ENCODE measurements at regions not wholly inside any gene's neighbourhood (a gene's known extent, or its start where the extent isn't known, plus 50 kb on each side); places are given as distances from the start of the nearest gene placed in this dataset.

GRCh38 chr5:20470997-20471396, 483.0 kb upstream of the CDH18 start:
- ATAC-seq (ENCODE audit: poor library complexity) (no peak), DNase-seq (no peak)
- intact Hi-C loops (cut with DNase I): no loop called here

- no peak for DNase-seq
- ATAC-seq (ENCODE audit: poor library complexity): no peak
- intact Hi-C loops (cut with DNase I): no loop called here
Observed at GRCh38 chr5:20469792-20470191, 481.8 kb upstream of the CDH18 start.

GRCh38 chr5:20469390-20469789, 481.4 kb upstream of the CDH18 start:
- intact Hi-C loops (cut with DNase I): no loop called here
- ATAC-seq (ENCODE audit: poor library complexity) (no peak), DNase-seq (no peak)

- DNase-seq: no peak
- intact Hi-C loops (cut with DNase I): no loop called here
- no peak for ATAC-seq (ENCODE audit: poor library complexity)
Observed at GRCh38 chr5:20466512-20466911, 478.5 kb upstream of the CDH18 start.

- intact Hi-C loops (cut with DNase I): no loop called here
Observed at GRCh38 chr5:20463206-20463605, 475.2 kb upstream of the CDH18 start.

GRCh38 chr5:20446121-20446520, 458.1 kb upstream of the CDH18 start:
- intact Hi-C loops (cut with DNase I): no loop called here
- no peak for ATAC-seq (ENCODE audit: poor library complexity)
- no peak for DNase-seq

More at GRCh38 chr5:20463206-20463605, 475.2 kb upstream of the CDH18 start:
- no peak for ATAC-seq (ENCODE audit: poor library complexity)
- DNase-seq: no peak

- ATAC-seq (ENCODE audit: poor library complexity) (no peak), DNase-seq (no peak)
- intact Hi-C loops (cut with DNase I): no loop called here
Observed at GRCh38 chr5:20445326-20445860, 457.4 kb upstream of the CDH18 start.

GRCh38 chr5:20434786-20435185, 446.8 kb upstream of the CDH18 start:
- intact Hi-C loops (cut with DNase I): no loop called here
- ATAC-seq (ENCODE audit: poor library complexity): no peak

GRCh38 chr5:20420991-20421595, 433.1 kb upstream of the CDH18 start:
- intact Hi-C loops (cut with DNase I): no loop called here
- no peak for ATAC-seq (ENCODE audit: poor library complexity)
- no peak for DNase-seq

More at GRCh38 chr5:20434786-20435185, 446.8 kb upstream of the CDH18 start:
- no peak for DNase-seq
